Naive thymus-derived CD8-positive, alpha-beta T cell (primary cell): ENCODE measurements at regions not wholly inside any gene's neighbourhood (a gene's known extent, or its start where the extent isn't known, plus 50 kb on each side); places are given as distances from the start of the nearest gene placed in this dataset.
"Not testable (repeated sequence)": the region's sequence is repeated elsewhere in the genome, so short reads cannot be mapped to it uniquely, and the experiment has no call there.

Source experiments
- ATAC-seq, 2 donors: fragments of 150-1000 bp; cut with Tn5 transposase in 1 of 2; sonication (Bioruptor Pico), chemical (Tn5 transposase) in 1 of 2; 1 replicate in 1 of 2; 2 replicates in 1 of 2; pipeline ENCODE4 v1.10.0; 2021; ENCODE audit warnings: mild to moderate bottlenecking in 2 of 2, moderate library complexity in 2 of 2
- POLR2A ChIA-PET: fragments of 350-600 bp; sonication (Branson Sonifier 250); formaldehyde crosslinking; loops from one replicate; lab custom pipeline; 2021; ENCODE audit warnings: antibody characterized with exemption; lab: Charles Lee
- DNase-seq, 10 donors: peaks; one replicate each; pipeline versions ENCODE4 v3.0.0 to v3.0.0-alpha.2; 2020 to 2022
- H3K27ac Mint-ChIP-seq, 10 donors: one replicate each; pipeline ENCODE4 v1.8.0; 2020 to 2022; ENCODE audit warnings: mild to moderate bottlenecking in 10 of 10, mixed read lengths in 10 of 10, moderate library complexity in 4 of 10, inconsistent platforms in 1 of 10
- H3K27me3 Mint-ChIP-seq, 5 donors: one replicate each; pipeline ENCODE4 v1.8.0; 2021 to 2022; ENCODE audit warnings: mixed read lengths in 5 of 5
- H3K36me3 Mint-ChIP-seq, 3 donors: one replicate each; pipeline ENCODE4 v1.8.0; 2020 to 2022; ENCODE audit warnings: mixed read lengths in 3 of 3, mild to moderate bottlenecking in 2 of 3, inconsistent platforms in 1 of 3
- H3K4me1 Mint-ChIP-seq, 4 donors: one replicate each; pipeline ENCODE4 v1.8.0; 2021 to 2022; ENCODE audit warnings: mixed read lengths in 4 of 4
- H3K4me3 Mint-ChIP-seq, 10 donors: one replicate each; pipeline ENCODE4 v1.8.0; 2020 to 2022; ENCODE audit warnings: mild to moderate bottlenecking in 10 of 10, mixed read lengths in 10 of 10, moderate library complexity in 6 of 10, inconsistent platforms in 1 of 10
- H3K9me3 Mint-ChIP-seq, 9 donors: one replicate each; pipeline ENCODE4 v1.8.0; 2020 to 2022; ENCODE audit warnings: mixed read lengths in 9 of 9, mild to moderate bottlenecking in 3 of 9, inconsistent platforms in 1 of 9, moderate library complexity in 1 of 9

DNA sequence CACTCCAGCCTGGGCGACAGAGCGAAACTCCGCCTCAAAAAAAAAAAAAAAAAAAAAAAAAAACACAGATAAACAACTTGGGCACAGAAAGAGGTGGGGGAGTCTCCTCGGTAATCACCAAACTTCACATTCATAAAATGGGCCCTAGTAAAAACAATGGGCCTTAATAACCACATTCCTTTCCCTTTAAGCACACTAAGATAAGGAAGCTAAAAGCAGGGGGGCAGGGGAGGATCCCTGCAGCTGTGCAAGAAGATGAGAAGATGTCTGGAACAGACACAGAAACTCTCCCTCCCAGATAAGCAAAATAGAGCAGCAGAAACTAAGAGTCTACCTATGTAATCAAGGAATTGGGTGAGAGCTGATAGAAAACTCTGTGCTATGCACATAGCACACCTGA is 111.2 kb upstream of the FAM174A start:
- no peak overlapping the region for H3K27ac Mint-ChIP-seq
- peaks cover 0 to 23% (median 12%) of the 10 kb centered on the region in 9 donors for H3K9me3 Mint-ChIP-seq
- H3K36me3 Mint-ChIP-seq: peaks cover 8 to 20% (median 12%) of the 10 kb centered on the region in 3 donors
- no peak overlapping the region for H3K4me3 Mint-ChIP-seq
- H3K27me3 Mint-ChIP-seq: peaks cover 0 to 2% (median 0%) of the 10 kb centered on the region in 5 donors
- DNase-seq (no peak), ATAC-seq (no peak)
- POLR2A ChIA-PET: no interaction called here
- no peaks in the 10 kb centered on the region for H3K4me1 Mint-ChIP-seq

- no peak overlapping the region for H3K27ac Mint-ChIP-seq
These were observed 111.8 kb upstream of the FAM174A start for GRCh38 chr5:100423330-100423729.

DNA sequence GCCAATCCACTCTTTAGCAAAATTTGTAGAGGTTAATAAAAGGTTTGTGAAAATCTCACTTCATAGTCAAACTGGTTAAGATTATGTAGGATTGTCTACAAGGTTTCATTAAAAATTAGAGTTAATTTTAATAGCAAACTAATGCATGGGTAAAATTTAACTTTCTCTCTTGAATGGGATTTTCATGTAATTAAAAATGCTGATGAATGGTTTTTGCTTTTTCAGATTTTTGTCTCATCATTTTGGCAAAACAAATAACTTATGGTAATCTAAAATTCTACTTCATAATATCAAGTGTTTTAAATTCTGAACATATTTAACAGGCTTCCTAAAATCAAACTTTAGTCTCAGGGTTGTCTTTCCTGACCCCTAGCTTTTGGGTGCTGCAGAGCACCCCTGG is 113.8 kb upstream of the FAM174A start:
- Mint-ChIP-seq H3K9me3 (peaks cover 0 to 23% (median 12%) of the 10 kb centered on the region in 9 donors), H3K4me1 (no peaks in the 10 kb centered on the region)
- POLR2A ChIA-PET: no interaction called here

More at GRCh38 chr5:100423330-100423729, 111.8 kb upstream of the FAM174A start:
- H3K4me3 Mint-ChIP-seq: no peak overlapping the region
- POLR2A ChIA-PET: no interaction called here
- H3K36me3 Mint-ChIP-seq: peaks cover 8 to 20% (median 12%) of the 10 kb centered on the region in 3 donors
- H3K9me3 Mint-ChIP-seq: peaks cover 0 to 23% (median 12%) of the 10 kb centered on the region in 9 donors
- no peak for ATAC-seq
- H3K27me3 Mint-ChIP-seq: peaks cover 0 to 2% (median 0%) of the 10 kb centered on the region in 5 donors
- DNase-seq: no peak
- H3K4me1 Mint-ChIP-seq: no peaks in the 10 kb centered on the region

DNA sequence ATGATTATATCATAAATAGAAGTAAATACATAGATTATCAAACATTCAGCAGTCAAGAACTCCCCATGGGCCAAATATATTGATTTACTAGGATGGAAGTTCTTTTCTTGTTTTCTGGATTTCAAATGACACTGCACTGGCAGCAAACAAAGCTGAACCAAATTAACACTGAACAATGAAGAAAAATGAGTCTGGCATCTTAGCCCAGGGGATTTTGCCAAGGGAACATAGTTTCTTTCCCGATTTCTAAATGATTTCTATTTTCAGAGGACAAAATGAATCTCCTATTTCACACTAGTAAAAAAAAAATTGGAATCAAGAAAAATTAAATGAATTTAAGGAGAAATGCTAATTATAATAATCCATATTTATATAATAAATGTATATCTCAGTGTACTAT is 116.9 kb upstream of the FAM174A start:
- Mint-ChIP-seq H3K27ac (no peak overlapping the region), H3K4me1 (no peaks in the 10 kb centered on the region), H3K4me3 (no peak overlapping the region), H3K27me3 (peaks cover 0 to 1% (median 0%) of the 10 kb centered on the region in 5 donors), H3K36me3 (peaks cover 0 to 4% (median 0%) of the 10 kb centered on the region in 3 donors), H3K9me3 (peaks cover 0 to 2% (median 0%) of the 10 kb centered on the region in 9 donors)
- DNase-seq (no peak), ATAC-seq (no peak)
- POLR2A ChIA-PET: no interaction called here

More for the DNA sequence above, 113.8 kb upstream of the FAM174A start:
- ATAC-seq (no peak), DNase-seq (no peak)
- Mint-ChIP-seq H3K27ac (no peak overlapping the region), H3K36me3 (peaks cover 8 to 20% (median 12%) of the 10 kb centered on the region in 3 donors), H3K27me3 (peaks cover 0 to 2% (median 0%) of the 10 kb centered on the region in 5 donors), H3K4me3 (no peak overlapping the region)

GRCh38 chr5:100409660-100410151 is 125.5 kb upstream of the FAM174A start:
- POLR2A ChIA-PET: no interaction called here
- Mint-ChIP-seq H3K9me3 (no peaks in the 10 kb centered on the region), H3K36me3 (no peaks in the 10 kb centered on the region), H3K4me1 (no peaks in the 10 kb centered on the region), H3K27me3 (peaks cover 0 to 2% (median 0%) of the 10 kb centered on the region in 5 donors), H3K4me3 (no peak overlapping the region), H3K27ac (no peak overlapping the region)
- no peak for DNase-seq
- no peak for ATAC-seq

DNA sequence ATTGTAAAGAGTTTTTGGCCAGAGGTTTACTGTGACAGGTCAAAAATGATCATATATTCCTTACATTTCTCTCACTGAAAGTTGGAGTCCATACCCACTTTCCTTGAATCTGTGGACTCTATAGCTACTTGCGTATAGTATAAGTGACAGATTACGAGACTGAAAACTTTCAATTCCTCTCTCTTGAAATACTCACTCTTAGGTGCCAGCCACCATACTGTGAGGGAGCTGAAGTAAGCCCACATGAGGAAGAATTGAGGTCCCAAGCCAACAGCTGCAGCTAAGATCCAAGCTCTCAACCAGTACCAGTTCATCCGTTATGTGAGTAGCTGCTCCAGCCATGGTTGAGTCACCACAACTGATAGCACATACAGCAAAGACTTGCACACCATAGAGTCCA is 128.1 kb upstream of the FAM174A start:
- Mint-ChIP-seq H3K9me3 (no peaks in the 10 kb centered on the region), H3K27ac (no peak overlapping the region), H3K4me3 (no peak overlapping the region), H3K36me3 (no peaks in the 10 kb centered on the region), H3K4me1 (no peaks in the 10 kb centered on the region), H3K27me3 (peaks cover 0 to 2% (median 0%) of the 10 kb centered on the region in 5 donors)
- DNase-seq: no peak
- no peak for ATAC-seq
- POLR2A ChIA-PET: no interaction called here

- DNase-seq (no peak), ATAC-seq (no peak)
- POLR2A ChIA-PET: no interaction called here
- Mint-ChIP-seq H3K27ac (no peak overlapping the region), H3K4me1 (no peaks in the 10 kb centered on the region), H3K36me3 (no peaks in the 10 kb centered on the region), H3K9me3 (no peaks in the 10 kb centered on the region), H3K4me3 (no peak overlapping the region), H3K27me3 (peaks cover 0 to 2% (median 0%) of the 10 kb centered on the region in 5 donors)
These were observed 128.5 kb upstream of the FAM174A start for GRCh38 chr5:100406640-100407039.

DNA sequence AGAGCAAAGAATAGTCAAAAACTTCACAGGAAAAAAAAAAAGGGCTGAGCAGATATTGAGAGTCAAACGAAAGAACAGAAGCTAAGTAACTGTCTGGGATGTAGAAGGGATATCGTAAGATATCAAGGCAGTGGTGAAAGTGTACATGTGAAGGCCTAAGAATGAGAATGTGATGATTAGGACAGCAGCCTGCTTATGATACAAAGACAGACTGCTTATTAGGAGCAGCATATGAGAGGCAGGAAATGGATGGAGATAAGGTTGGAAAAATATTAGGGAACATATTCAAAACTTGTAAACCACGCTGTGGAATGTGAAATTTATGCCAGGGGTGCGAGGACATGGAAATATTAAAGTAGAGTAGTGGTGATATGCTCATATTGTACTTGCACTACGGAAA is 133.1 kb upstream of the FAM174A start:
- DNase-seq: no peak
- peaks cover 0 to 3% (median 0%) of the 10 kb centered on the region in 5 donors for H3K27me3 Mint-ChIP-seq
- H3K4me1 Mint-ChIP-seq: peaks cover 0 to 3% (median 0%) of the 10 kb centered on the region in 4 donors
- POLR2A ChIA-PET: no interaction called here
- no peak for ATAC-seq
- no peaks in the 10 kb centered on the region for H3K36me3 Mint-ChIP-seq
- H3K27ac Mint-ChIP-seq: no peak overlapping the region
- no peaks in the 10 kb centered on the region for H3K9me3 Mint-ChIP-seq
- H3K4me3 Mint-ChIP-seq: no peak overlapping the region

DNA sequence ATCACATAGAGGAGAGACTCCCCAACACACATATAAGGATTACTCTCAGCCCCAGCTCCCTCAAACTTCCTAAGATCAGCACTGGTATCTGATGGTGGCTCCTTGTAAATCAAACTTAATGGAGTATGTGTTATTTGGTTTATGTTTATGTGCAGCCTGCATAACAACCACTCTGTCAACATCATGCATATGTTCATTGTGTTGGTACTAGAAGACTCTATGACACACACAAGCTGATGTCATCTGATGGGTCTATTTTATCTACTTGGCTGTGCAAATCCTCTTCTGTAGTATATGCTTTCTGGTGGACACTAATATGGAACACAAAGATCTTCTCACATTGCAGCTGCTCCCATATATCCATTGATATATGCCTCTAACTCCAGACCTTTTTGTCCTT is 134.0 kb upstream of the FAM174A start:
- Mint-ChIP-seq H3K27me3 (peaks cover 0 to 3% (median 0%) of the 10 kb centered on the region in 5 donors), H3K9me3 (no peaks in the 10 kb centered on the region), H3K4me3 (no peak overlapping the region), H3K4me1 (peaks cover 0 to 3% (median 0%) of the 10 kb centered on the region in 4 donors), H3K27ac (no peak overlapping the region), H3K36me3 (no peaks in the 10 kb centered on the region)
- ATAC-seq (no peak), DNase-seq (no peak)
- POLR2A ChIA-PET: no interaction called here

GRCh38 chr5:100398815-100399214 is 136.4 kb upstream of the FAM174A start:
- H3K4me1 Mint-ChIP-seq, H3K9me3 Mint-ChIP-seq, H3K36me3 Mint-ChIP-seq, DNase-seq, H3K27ac Mint-ChIP-seq, H3K27me3 Mint-ChIP-seq, ATAC-seq, H3K4me3 Mint-ChIP-seq, POLR2A ChIA-PET: not testable (repeated sequence)

GRCh38 chr5:100379254-100379858 is 155.8 kb upstream of the FAM174A start:
- H3K27ac Mint-ChIP-seq, H3K27me3 Mint-ChIP-seq, H3K36me3 Mint-ChIP-seq, H3K4me1 Mint-ChIP-seq, H3K9me3 Mint-ChIP-seq, H3K4me3 Mint-ChIP-seq, ATAC-seq, DNase-seq, POLR2A ChIA-PET: not testable (repeated sequence)

DNA sequence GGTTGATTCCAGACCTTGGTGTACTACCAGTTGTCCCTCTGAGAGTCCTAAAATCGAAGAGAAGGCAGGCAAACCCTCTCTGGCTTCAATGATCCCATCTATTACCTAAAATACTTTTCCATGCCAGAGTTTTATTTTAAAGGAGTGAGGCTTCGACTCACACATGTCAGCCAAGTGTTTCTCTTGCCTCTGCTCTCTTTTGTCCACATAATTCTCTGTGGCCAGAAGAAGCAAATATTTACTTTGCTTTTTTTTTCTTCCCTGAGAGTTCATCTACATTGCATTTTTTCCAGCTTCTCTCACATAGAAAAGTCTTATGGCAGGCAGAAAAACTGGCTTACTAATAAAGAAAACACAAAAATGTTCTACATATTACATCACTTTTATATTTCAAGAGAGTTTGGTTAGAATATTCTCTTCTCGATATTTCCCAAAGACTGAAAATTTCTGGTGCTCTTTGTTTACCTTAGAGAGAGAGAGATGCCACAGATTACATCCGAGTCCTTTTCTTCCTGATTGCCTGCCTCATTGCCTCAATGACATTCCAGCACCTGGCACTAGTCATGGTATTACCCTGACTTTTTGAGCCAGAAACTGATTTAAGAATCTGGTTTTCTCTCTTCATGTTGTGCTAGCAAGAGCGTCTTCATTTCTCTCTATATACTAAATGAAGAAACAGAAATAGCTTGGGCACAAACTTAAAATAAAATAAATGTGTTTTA is 170.3 kb upstream of the FAM174A start:
- H3K27ac Mint-ChIP-seq, POLR2A ChIA-PET, ATAC-seq, H3K27me3 Mint-ChIP-seq, H3K36me3 Mint-ChIP-seq, H3K9me3 Mint-ChIP-seq, DNase-seq, H3K4me3 Mint-ChIP-seq, H3K4me1 Mint-ChIP-seq: not testable (repeated sequence)

DNA sequence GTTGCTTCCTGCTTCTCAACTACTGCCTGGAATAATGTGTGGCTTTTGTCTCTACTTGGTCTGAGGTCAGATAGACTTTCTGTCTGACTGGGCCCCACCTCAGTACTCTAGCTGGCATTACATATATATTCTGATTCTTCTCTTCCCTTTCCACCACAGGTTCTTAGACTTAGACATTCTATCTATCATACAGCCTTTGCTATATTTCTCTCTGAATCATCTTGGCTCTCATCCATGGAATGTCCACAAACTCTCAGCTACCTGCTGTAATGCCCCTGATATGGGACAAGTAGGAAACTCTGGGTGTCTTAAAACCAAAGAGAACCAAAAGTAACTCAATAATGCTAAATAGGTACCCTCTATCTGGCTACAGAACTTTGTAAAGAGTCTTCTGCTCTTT is 170.8 kb upstream of the FAM174A start:
- DNase-seq, POLR2A ChIA-PET, ATAC-seq, H3K4me3 Mint-ChIP-seq, H3K27ac Mint-ChIP-seq, H3K4me1 Mint-ChIP-seq, H3K9me3 Mint-ChIP-seq, H3K27me3 Mint-ChIP-seq, H3K36me3 Mint-ChIP-seq: not testable (repeated sequence)
